ENCODE measurements at regions not wholly inside any gene's neighbourhood (a gene's known extent, or its start where the extent isn't known, plus 50 kb on each side); places are given as distances from the start of the nearest gene placed in this dataset.

DNA sequence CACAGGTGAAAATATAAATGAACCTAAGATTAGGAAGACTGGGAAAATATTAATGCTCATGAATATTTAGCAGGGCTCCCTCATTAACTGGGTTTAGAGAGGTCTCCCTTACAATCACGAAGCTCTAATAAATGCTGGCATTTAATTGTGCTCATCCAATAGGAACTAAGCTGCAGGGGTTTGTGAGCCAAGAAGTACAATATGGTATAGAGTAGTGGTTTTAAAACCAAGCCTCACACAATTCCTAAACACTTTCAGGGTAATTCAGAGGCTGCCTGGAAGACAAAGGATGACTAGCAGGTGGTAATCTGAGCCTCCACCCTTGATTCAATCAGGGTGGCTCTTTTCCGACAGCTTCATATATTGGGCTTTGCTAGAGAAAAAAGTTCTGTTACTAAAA, 103.3 kb downstream of the GPAM start:
- CTCF ChIA-PET (ENCODE audit: partially characterized antibody), result interaction anchor here (0.6 to 1.3 kb wide), 2 partner anchors 58 to 229 kb away, joined by 3 to 4 read pairs; no protein-coding TSS in a partner anchor
- Histone ChIP-seq H2BK120ac (replicated peaks; ENCODE audit: low read depth, low read length) (no peak overlapping the region), H3K79me2 (ENCODE audit: control insufficient read depth in 1 of 2, insufficient read depth in 2 of 2, low read length in 2 of 2) (no peaks in the 10 kb centered on the region), H2BK12ac (ENCODE audit: low read depth, low read length) (no peak overlapping the region), H3K23ac (ENCODE audit: insufficient read length) (no peak overlapping the region), H4K91ac (replicated peaks; ENCODE audit: insufficient read length, low read length) (no peak overlapping the region), H3K36me3 (ENCODE audit: control insufficient read depth in 2 of 4, insufficient read depth in 4 of 4, low read length in 3 of 4) (no peaks in the 10 kb centered on the region), H3K4me3 (ENCODE audit: extremely low read depth in 1 of 4, insufficient read depth in 2 of 4, low read depth in 3 of 4, low read length in 4 of 4) (no peak overlapping the region), H2BK15ac (ENCODE audit: low read length) (no peak overlapping the region), H3K56ac (replicated peaks; ENCODE audit: insufficient read length, low read depth, low read length) (no peak overlapping the region), H4K20me1 (replicated peaks in 1 of 2; ENCODE audit: control insufficient read depth in 1 of 2, insufficient read depth in 2 of 2, low read length in 2 of 2) (peaks cover 0 to 1% of the 10 kb centered on the region in 2 experiments), H3K4ac (replicated peaks; ENCODE audit: insufficient read length, low read depth, low read length) (no peak overlapping the region), H3K9ac (replicated peaks in 1 of 4; ENCODE audit: extremely low read depth in 1 of 4, low read depth in 3 of 4, low read length in 3 of 4) (no peak overlapping the region), H2BK5ac (ENCODE audit: low read depth, low read length) (no peak overlapping the region), H3K18ac (ENCODE audit: extremely low read depth, low read length) (no peak overlapping the region), H3K4me2 (ENCODE audit: insufficient read depth in 1 of 2, low read depth in 2 of 2, low read length in 2 of 2) (no peak overlapping the region), H3K23me2 (ENCODE audit: low read depth, low read length) (no peaks in the 10 kb centered on the region), H2BK20ac (ENCODE audit: low read length) (no peak overlapping the region), H3K4me1 (replicated peaks in 1 of 4; ENCODE audit: control insufficient read depth in 3 of 4, insufficient read depth in 4 of 4, low read length in 3 of 4) (peaks cover 0 to 3% (median 1%) of the 10 kb centered on the region in 4 experiments; a peak in 1 of 7 replicates), H3K79me1 (ENCODE audit: low read depth, low read length) (no peaks in the 10 kb centered on the region), H3K27ac (ENCODE audit: low read depth, low read length) (no peak overlapping the region), H4K5ac (ENCODE audit: insufficient read length, low read depth, low read length) (no peak overlapping the region), H4K8ac (ENCODE audit: extremely low read depth, insufficient read depth, low read length) (no peak overlapping the region), H3K9me3 (ENCODE audit: insufficient read depth in 2 of 2, low read depth in 1 of 2, low read length in 1 of 2) (no peaks in the 10 kb centered on the region), H2AK5ac (ENCODE audit: low read depth, low read length) (no peak overlapping the region), H3K27me3 (replicated peaks in 1 of 4; ENCODE audit: control insufficient read depth in 3 of 4, extremely low read depth in 1 of 4, insufficient read depth in 3 of 4, low read length in 3 of 4) (peaks cover 0 to 1% (median 0%) of the 10 kb centered on the region in 4 experiments; a peak in 1 of 7 replicates), H3K14ac (ENCODE audit: insufficient read length) (no peak overlapping the region), H2AFZ (ENCODE audit: low read length) (no peak overlapping the region)
- POLR2A ChIA-PET (ENCODE audit: partially characterized antibody), result no interaction called here
- no peak for DNase-seq (ENCODE audit: low read depth in 1 of 2, low spot score in 2 of 2)
- 87% methylated on average over 2 of the region's 2 CpGs; no CpG with 5 or more reads in 1 of the 2 experiments for WGBS, 2 experiments (ENCODE audit: extremely low coverage in 1 of 2, insufficient coverage in 1 of 2, insufficient read length in 1 of 2, insufficient replicate concordance in 2 of 2, low coverage in 1 of 2, low lambda C conversion rate in 2 of 2, missing lambda C conversion rate in 1 of 2)
- no peak for TF ChIP-seq TBP (IDR thresholded peaks at IDR 0.05; ENCODE audit: low read depth, low read length)
- no peak for TF ChIP-seq GTF2F1 (IDR thresholded peaks at IDR 0.05; ENCODE audit: borderline replicate concordance, low read depth, low read length)
- no peak for TF ChIP-seq RFX5 (IDR thresholded peaks at IDR 0.05; ENCODE audit: borderline replicate concordance, low read depth, low read length)
- no peak for TF ChIP-seq CTBP2 (IDR thresholded peaks at IDR 0.05; ENCODE audit: borderline replicate concordance, insufficient read depth, insufficient read length, low read length)
- TF ChIP-seq HDAC6 (IDR thresholded peaks at IDR 0.05; ENCODE audit: low read depth, low read length), result no peak
- TF ChIP-seq ASH2L (IDR thresholded peaks at IDR 0.05; ENCODE audit: low read length), result no peak
- TF ChIP-seq SIX5 (IDR thresholded peaks at IDR 0.05; ENCODE audit: low read depth, low read length), result no peak
- TF ChIP-seq RXRA (IDR thresholded peaks at IDR 0.05; ENCODE audit: insufficient read depth, low read depth, low read length), result no peak
- FAIRE-seq, result no peak

Measured in H1 (cell line).